A549 (cell line): ENCODE measurements at regions not wholly inside any gene's neighbourhood (a gene's known extent, or its start where the extent isn't known, plus 50 kb on each side); places are given as distances from the start of the nearest gene placed in this dataset.

Source experiments
- ATAC-seq, 2 experiments: fragments of 200-7000 bp in 1 of 2; fragments of >200 bp in 1 of 2; cut with Nextera tagmentation in 1 of 2; cut with Tn5 transposase in 1 of 2; 3 replicates each; pipeline versions ENCODE4 v1.8.0 to v1.9.1; 2018 to 2020; ENCODE audit warnings: mild to moderate bottlenecking in 1 of 2, moderate library complexity in 1 of 2
- CTCF ChIA-PET: fragments of 300-600 bp; sonication (Branson Sonifier 250); formaldehyde crosslinking; extraction: SDS; loops from one replicate; lab custom pipeline; 2021; ENCODE audit warnings: antibody characterized with exemption, inconsistent platforms; lab: Yijun Ruan, JAX
- POLR2A ChIA-PET: fragments of 350-600 bp; formaldehyde crosslinking; extraction: SDS; loops from one replicate; lab custom pipeline; 2021; ENCODE audit warnings: antibody characterized with exemption, inconsistent platforms; lab: Yijun Ruan, JAX
- DNase-seq, 2 experiments: peaks; one replicate each; pipeline versions ENCODE4 v3.0.0 to v3.0.0-alpha.2; 2011 to 2016; ENCODE audit warnings: low read depth in 1 of 2, low spot score in 1 of 2
- FAIRE-seq: peaks from 2 replicates; lab custom pipeline; 2011; peaks lifted over from hg19 to GRCh38; lab: Jason Lieb, UNC
- H3K27ac ChIP-seq, 2 experiments: fragments of >200 bp; sonication (Bioruptor Twin); formaldehyde crosslinking; 3 replicates each; pipeline ENCODE4 v1.5.1; 2016 to 2017
- H3K4me1 ChIP-seq: fragments of >200 bp; sonication (Bioruptor Twin); formaldehyde crosslinking; 3 replicates; pipeline ENCODE4 v1.6.1; 2016
- H3K4me2 ChIP-seq: fragments of >200 bp; sonication (Bioruptor Twin); formaldehyde crosslinking; 3 replicates; pipeline ENCODE4 v1.6.1; 2016
- H3K4me3 ChIP-seq: fragments of >200 bp; sonication (Bioruptor Twin); formaldehyde crosslinking; 3 replicates; pipeline ENCODE4 v1.5.1; 2016
- H3K9me3 ChIP-seq: fragments of >200 bp; sonication (Bioruptor Twin); formaldehyde crosslinking; 3 replicates; pipeline ENCODE4 v1.6.1; 2016
- ATOH8 ChIP-seq: fragments of 250-450 bp; sonication (Bioruptor Pico); IDR thresholded peaks from 2 replicates; pipeline ENCODE4 v1.5.0; 2020; ENCODE audit warnings: low read depth, mild to moderate bottlenecking, moderate library complexity
- BHLHE40 ChIP-seq: IDR thresholded peaks from 2 replicates; pipeline ENCODE4 v1.6.1; 2012; ENCODE audit warnings: low read depth, low read length, inconsistent platforms
- E2F6 ChIP-seq: IDR thresholded peaks from 2 replicates; pipeline ENCODE4 v1.6.1; 2012; ENCODE audit warnings: low read depth, borderline replicate concordance
- EHF ChIP-seq: fragments of 250-450 bp; sonication (Bioruptor Pico); IDR thresholded peaks from 2 replicates; pipeline ENCODE4 v1.5.0; 2020; ENCODE audit warnings: mild to moderate bottlenecking
- FOSL2 ChIP-seq, 2 experiments: fragments of 450-650 bp in 1 of 2; fragments of >200 bp in 1 of 2; sonication (Bioruptor Twin) in 1 of 2; formaldehyde crosslinking; IDR thresholded peaks; 2 replicates each; pipeline versions ENCODE4 v1.5.0 to v1.6.1; 2016 to 2020; ENCODE audit warnings: mild to moderate bottlenecking in 1 of 2, moderate library complexity in 1 of 2
- HDAC2 ChIP-seq: fragments of 200-600 bp; sonication (generic); IDR thresholded peaks from 2 replicates; pipeline ENCODE4 v1.6.1; 2016
- HES2 ChIP-seq: fragments of >200 bp; sonication (Bioruptor Twin); formaldehyde crosslinking; IDR thresholded peaks from 2 replicates; pipeline ENCODE4 v1.6.1; 2016
- HOXA7 ChIP-seq: fragments of 250-450 bp; sonication (Bioruptor Pico); IDR thresholded peaks from 2 replicates; pipeline ENCODE4 v1.5.0; 2020; ENCODE audit warnings: mild to moderate bottlenecking, moderate library complexity
- HOXB13 ChIP-seq: fragments of 250-450 bp; sonication (Bioruptor Pico); IDR thresholded peaks from 2 replicates; pipeline ENCODE4 v1.5.0; 2020; ENCODE audit warnings: low read depth, mild to moderate bottlenecking, moderate library complexity
- KDM1A ChIP-seq: fragments of 200-600 bp; sonication (generic); IDR thresholded peaks from 2 replicates; pipeline ENCODE4 v1.6.1; 2016; ENCODE audit warnings: low read depth, mild to moderate bottlenecking
- KDM5A ChIP-seq: fragments of 200-600 bp; sonication (generic); IDR thresholded peaks from 2 replicates; pipeline ENCODE4 v1.6.1; 2016; ENCODE audit warnings: antibody characterized with exemption, mild to moderate bottlenecking
- MAZ ChIP-seq: fragments of 150-350 bp; IDR thresholded peaks from 2 replicates; pipeline ENCODE4 v1.6.1; 2014; ENCODE audit warnings: antibody characterized with exemption, low read depth, low read length, borderline replicate concordance
- NPAS2 ChIP-seq: fragments of 250-450 bp; sonication (Bioruptor Pico); IDR thresholded peaks from 2 replicates; pipeline ENCODE4 v1.8.0; 2022; ENCODE audit warnings: mild to moderate bottlenecking, moderate library complexity, borderline replicate concordance
- POLR2AphosphoS2 ChIP-seq: conservative IDR thresholded peaks from 2 replicates; pipeline ENCODE4 v1.6.1; 2012; ENCODE audit warnings: low read length, improper control_type of control experiment, inconsistent platforms
- RAD21 ChIP-seq, 2 experiments: fragments of >200 bp in 1 of 2; sonication (Bioruptor Twin) in 1 of 2; formaldehyde crosslinking in 1 of 2; IDR thresholded peaks in 1 of 2; conservative IDR thresholded peaks in 1 of 2; 2 replicates in 1 of 2; 3 replicates in 1 of 2; pipeline ENCODE4 v1.6.1; 2012 to 2018; ENCODE audit warnings: inconsistent platforms in 1 of 2
- RARB ChIP-seq: fragments of 250-450 bp; sonication (Bioruptor Pico); IDR thresholded peaks from 2 replicates; pipeline ENCODE4 v1.8.0; 2021; ENCODE audit warnings: mild to moderate bottlenecking, moderate library complexity
- RCOR1 ChIP-seq: fragments of 150-350 bp; IDR thresholded peaks from 2 replicates; pipeline ENCODE4 v1.6.1; 2014; ENCODE audit warnings: antibody characterized with exemption, low read length, low read depth
- REST ChIP-seq: fragments of 200-600 bp; sonication (generic); IDR thresholded peaks from 2 replicates; pipeline ENCODE4 v1.6.1; 2016; ENCODE audit warnings: antibody characterized with exemption, mild to moderate bottlenecking, moderate library complexity
- SREBF2 ChIP-seq: fragments of 450-650 bp; IDR thresholded peaks from 2 replicates; pipeline ENCODE4 v1.6.1; 2014; ENCODE audit warnings: mild to moderate bottlenecking, moderate library complexity
- TFCP2L1 ChIP-seq: fragments of 250-450 bp; sonication (Bioruptor Pico); IDR thresholded peaks from 2 replicates; pipeline ENCODE4 v1.5.0; 2021; ENCODE audit warnings: mild to moderate bottlenecking
- TP53 ChIP-seq: fragments of 250-450 bp; sonication (Bioruptor Pico); IDR thresholded peaks from 2 replicates; pipeline ENCODE4 v1.5.0; 2021; ENCODE audit warnings: mild to moderate bottlenecking, moderate library complexity
- USF2 ChIP-seq: fragments of 450-650 bp; IDR thresholded peaks from 2 replicates; pipeline ENCODE4 v1.6.1; 2014; ENCODE audit warnings: antibody characterized with exemption
- WGBS: methylation state at CpG from one replicate; pipeline ENCODE4 v1.1.6; 2017; ENCODE audit errors: missing lambda C conversion rate; 5-methylcytosine and 5-hydroxymethylcytosine counted together

GRCh38 chrX:6904156-6904555 is 243.4 kb upstream of the STS start:
- DNase-seq (no peak), ATAC-seq (no peak), FAIRE-seq (no peak)
- H3K27ac ChIP-seq = no peak overlapping the region
- WGBS = 16% methylated on average over 4 of the region's 5 CpGs
- no peaks in the 10 kb centered on the region for H3K9me3 ChIP-seq
- CTCF ChIA-PET = no interaction called here
- no peak overlapping the region for H3K4me2 ChIP-seq
- H3K4me3 ChIP-seq = no peak overlapping the region
- POLR2A ChIA-PET = no interaction called here
- TF ChIP-seq FOSL2 (IDR thresholded peaks at IDR 0.05) (no peak), FOSL2 (CRISPR knock-in tag; IDR thresholded peaks at IDR 0.05) (no peak), BHLHE40 (no peak), USF2 (no peak), HOXB13 (CRISPR knock-in tag) (no peak), RARB (CRISPR knock-in tag) (no peak), ATOH8 (CRISPR knock-in tag) (no peak), HDAC2 (no peak), MAZ (no peak), RAD21 (conservative IDR thresholded peaks at IDR 0.05 in 1 of 2, IDR thresholded peaks at IDR 0.05 in 1 of 2) (no peak), NPAS2 (CRISPR knock-in tag) (no peak), HES2 (no peak), RCOR1 (no peak), POLR2AphosphoS2 (no peak), HOXA7 (CRISPR knock-in tag) (no peak), KDM1A (no peak)
- H3K4me1 ChIP-seq = no peaks in the 10 kb centered on the region

GRCh38 chrX:6898371-6898770 is 249.1 kb upstream of the STS start:
- Histone ChIP-seq H3K27ac (no peak overlapping the region), H3K4me1 (no peaks in the 10 kb centered on the region), H3K4me3 (no peak overlapping the region), H3K4me2 (no peak overlapping the region), H3K9me3 (no peaks in the 10 kb centered on the region)
- no peak for DNase-seq
- CTCF ChIA-PET = interaction anchor here (0.6 kb wide), 1 partner anchor 16 kb away, joined by 3 read pairs; no protein-coding TSS in a partner anchor
- FAIRE-seq = no peak
- POLR2A ChIA-PET = no interaction called here
- 3% methylated on average over 3 of the region's 3 CpGs for WGBS
- TF ChIP-seq POLR2AphosphoS2 (no peak), E2F6 (no peak), SREBF2 (no peak), KDM5A (no peak), TP53 (CRISPR knock-in tag) (no peak), TFCP2L1 (CRISPR knock-in tag) (no peak), HOXB13 (CRISPR knock-in tag) (no peak), EHF (CRISPR knock-in tag) (no peak), REST (no peak)
- ATAC-seq = no peak
